ENCODE measurements at regions not wholly inside any gene's neighbourhood (a gene's known extent, or its start where the extent isn't known, plus 50 kb on each side); places are given as distances from the start of the nearest gene placed in this dataset.

DNA sequence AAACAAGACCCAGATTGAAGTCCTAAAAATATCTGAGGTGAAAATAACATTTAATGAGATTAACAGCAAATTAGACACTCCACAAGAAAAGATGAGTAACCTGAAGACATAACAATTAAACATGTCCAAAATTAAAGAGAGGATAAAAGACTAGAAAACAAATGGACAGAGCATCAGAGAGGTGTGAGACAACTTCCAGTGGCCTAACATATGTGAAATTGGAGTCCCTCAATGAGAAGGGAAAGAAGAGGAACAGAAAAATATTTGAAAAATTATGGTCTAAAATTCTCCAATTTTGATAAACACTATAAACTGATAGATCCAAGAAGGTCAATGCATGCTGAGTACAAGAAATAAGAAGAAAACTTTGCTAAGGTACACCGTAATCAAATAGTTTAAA lies 151.9 kb downstream of the KITLG start:
- Histone ChIP-seq H3K4me3 (no peak overlapping the region), H3K9me3 (no peaks in the 10 kb centered on the region), H3K27me3 (no peaks in the 10 kb centered on the region), H3K36me3 (no peaks in the 10 kb centered on the region), H3K27ac (no peak overlapping the region), H3K4me1 (peaks cover 0 to 18% (median 3%) of the 10 kb centered on the region in 4 donors)
- 83% methylated on average over 1 of the region's 1 CpG for whole genome bisulfite sequencing (ENCODE audit: insufficient coverage, low coverage, low lambda C conversion rate, missing lambda C conversion rate)
- no peak for DNase-seq
- no peak for TF ChIP-seq POLR2A (IDR thresholded peaks at IDR 0.05)
- TF ChIP-seq, protein P1, sequence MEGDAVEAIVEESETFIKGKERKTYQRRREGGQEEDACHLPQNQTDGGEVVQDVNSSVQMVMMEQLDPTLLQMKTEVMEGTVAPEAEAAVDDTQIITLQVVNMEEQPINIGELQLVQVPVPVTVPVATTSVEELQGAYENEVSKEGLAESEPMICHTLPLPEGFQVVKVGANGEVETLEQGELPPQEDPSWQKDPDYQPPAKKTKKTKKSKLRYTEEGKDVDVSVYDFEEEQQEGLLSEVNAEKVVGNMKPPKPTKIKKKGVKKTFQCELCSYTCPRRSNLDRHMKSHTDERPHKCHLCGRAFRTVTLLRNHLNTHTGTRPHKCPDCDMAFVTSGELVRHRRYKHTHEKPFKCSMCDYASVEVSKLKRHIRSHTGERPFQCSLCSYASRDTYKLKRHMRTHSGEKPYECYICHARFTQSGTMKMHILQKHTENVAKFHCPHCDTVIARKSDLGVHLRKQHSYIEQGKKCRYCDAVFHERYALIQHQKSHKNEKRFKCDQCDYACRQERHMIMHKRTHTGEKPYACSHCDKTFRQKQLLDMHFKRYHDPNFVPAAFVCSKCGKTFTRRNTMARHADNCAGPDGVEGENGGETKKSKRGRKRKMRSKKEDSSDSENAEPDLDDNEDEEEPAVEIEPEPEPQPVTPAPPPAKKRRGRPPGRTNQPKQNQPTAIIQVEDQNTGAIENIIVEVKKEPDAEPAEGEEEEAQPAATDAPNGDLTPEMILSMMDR (IDR thresholded peaks at IDR 0.05): no peak
- intact Hi-C loops (cut with DNase I): no loop called here
- no peak for ATAC-seq

DNA sequence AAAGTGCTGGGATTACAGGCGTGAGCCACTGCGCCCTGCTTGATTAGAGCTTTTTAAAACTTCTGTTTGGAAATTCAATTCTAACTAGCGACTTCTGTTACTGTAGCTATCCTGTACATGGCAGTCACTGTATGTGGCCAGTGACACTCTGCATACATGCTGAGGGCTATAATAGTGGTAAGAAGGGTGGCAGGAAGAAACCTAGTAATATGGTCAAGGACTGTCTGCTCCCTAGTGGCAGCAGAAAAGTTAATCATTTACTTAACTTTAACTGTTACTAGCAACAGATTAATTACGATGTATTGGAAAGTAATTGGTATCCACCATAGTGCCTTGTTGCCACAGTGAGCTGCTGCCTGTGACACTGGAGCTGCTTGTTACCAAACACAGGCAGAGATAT lies 149.0 kb downstream of the KITLG start:
- Histone ChIP-seq H3K4me3 (no peak overlapping the region), H3K36me3 (no peaks in the 10 kb centered on the region), H3K27me3 (no peaks in the 10 kb centered on the region), H3K27ac (no peak overlapping the region), H3K9me3 (no peaks in the 10 kb centered on the region), H3K4me1 (peaks cover 0 to 9% (median 0%) of the 10 kb centered on the region in 4 donors)
- intact Hi-C loops (cut with DNase I): no loop called here
- DNase-seq (no peak), ATAC-seq (peak in 3 of 4 donors; percentile 24 to 33 (median 25))
- WGBS (ENCODE audit: insufficient coverage, low coverage, low lambda C conversion rate, missing lambda C conversion rate): 84% methylated on average over 4 of the region's 4 CpGs
- TF ChIP-seq POLR2A (IDR thresholded peaks at IDR 0.05): no peak
- TF ChIP-seq, protein P1 (IDR thresholded peaks at IDR 0.05): no peak

DNA sequence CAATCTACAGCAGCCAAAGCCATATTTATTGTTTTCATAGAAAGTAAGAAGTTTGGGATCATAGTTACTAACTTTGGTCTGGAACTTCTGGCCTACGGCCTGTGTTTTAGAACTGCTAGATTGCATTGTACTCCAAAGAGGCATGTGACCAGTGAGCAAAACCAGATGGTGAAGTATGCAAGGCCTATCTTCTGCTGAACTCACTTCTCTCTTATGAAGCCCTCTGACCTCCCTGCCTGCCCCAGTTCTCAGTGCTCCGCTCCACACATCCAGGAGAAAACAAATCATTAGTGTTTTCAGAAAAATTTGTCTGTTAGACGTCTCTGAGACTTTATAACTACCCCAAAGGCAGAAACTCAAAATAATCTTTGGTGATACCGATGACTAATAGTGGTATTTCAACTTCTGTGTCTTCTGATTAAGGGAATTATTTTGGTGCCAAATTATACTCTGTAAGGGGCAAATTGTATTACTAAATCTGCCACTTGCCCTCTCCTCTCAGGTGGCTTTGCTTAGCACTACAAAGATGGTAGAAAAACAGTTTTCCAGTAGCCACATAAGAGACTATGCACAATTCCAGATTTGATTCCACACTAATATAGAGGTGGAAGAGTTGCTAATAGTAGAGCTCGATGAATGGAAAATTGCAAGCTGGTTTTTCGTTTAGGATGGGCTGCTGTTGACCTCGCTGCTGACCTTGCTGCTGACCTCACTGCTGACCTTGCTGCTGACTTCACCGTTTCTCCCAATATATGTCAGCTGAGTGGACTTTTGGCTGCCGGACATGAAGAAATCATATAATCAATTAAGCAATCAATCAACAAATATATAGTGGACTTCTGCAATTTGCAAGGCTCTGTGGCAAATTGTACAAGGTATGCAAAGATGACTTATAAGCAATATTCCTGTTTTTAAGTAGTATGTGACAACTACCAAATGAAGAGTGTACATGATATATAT lies 147.5 kb downstream of the KITLG start:
- TF ChIP-seq, protein P1 (IDR thresholded peaks at IDR 0.05): no peak
- TF ChIP-seq POLR2A (IDR thresholded peaks at IDR 0.05): no peak
- no peak overlapping the region for H3K27ac ChIP-seq
- WGBS (ENCODE audit: insufficient coverage, low coverage, low lambda C conversion rate, missing lambda C conversion rate): 39% methylated on average over 9 of the region's 9 CpGs
- ATAC-seq: peak; percentile 24 to 83 (median 62)
- intact Hi-C loops (cut with DNase I): no loop called here
- no peaks in the 10 kb centered on the region for H3K9me3 ChIP-seq
- DNase-seq: peak in 1 of 3 donors; percentile 35
- H3K4me3 ChIP-seq: no peak overlapping the region
- no peaks in the 10 kb centered on the region for H3K27me3 ChIP-seq
- H3K4me1 ChIP-seq: peaks cover 0 to 9% (median 0%) of the 10 kb centered on the region in 4 donors
- no peaks in the 10 kb centered on the region for H3K36me3 ChIP-seq

DNA sequence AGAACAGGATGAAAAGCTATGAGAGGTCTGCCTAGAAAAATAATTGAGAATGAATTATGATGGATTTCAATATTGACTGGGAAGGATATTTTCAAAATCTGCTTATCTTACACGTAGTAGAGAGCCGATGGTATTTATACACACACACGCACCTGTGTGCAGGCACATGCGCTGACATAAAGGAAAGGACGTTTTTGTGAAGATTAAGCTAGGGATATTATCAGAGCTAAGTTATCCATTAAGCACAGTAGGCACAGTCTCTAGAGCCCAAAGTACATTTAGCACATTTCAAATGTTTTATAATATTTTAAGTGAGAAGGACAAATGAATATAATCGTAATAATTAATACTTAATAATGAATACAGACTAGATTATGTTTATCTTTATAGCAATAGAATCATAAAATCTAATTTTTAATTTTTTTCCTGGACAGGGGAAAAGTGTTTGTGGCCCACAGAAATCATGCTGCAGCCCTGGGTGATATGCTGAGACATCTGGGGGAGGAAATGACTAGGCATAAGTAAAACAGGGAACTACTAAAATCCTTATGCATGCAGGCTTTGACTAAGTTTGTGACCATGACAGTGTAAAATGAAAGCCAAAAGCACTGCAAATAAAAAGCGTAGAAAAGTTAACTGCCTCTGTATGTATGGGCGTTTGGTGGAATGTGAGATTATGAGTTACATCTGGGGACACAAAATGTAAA lies 146.1 kb downstream of the KITLG start:
- intact Hi-C loops (cut with DNase I): no loop called here
- peak in 3 of 4 donors; percentile 40 to 63 (median 54) for ATAC-seq
- WGBS (ENCODE audit: insufficient coverage, low coverage, low lambda C conversion rate, missing lambda C conversion rate): 60% methylated on average over 8 of the region's 8 CpGs

More for the DNA sequence above, 146.1 kb downstream of the KITLG start:
- no peak for DNase-seq
- Histone ChIP-seq H3K27ac (no peak overlapping the region), H3K36me3 (no peaks in the 10 kb centered on the region), H3K4me1 (peaks cover 0 to 9% (median 0%) of the 10 kb centered on the region in 4 donors), H3K27me3 (no peaks in the 10 kb centered on the region), H3K4me3 (no peak overlapping the region), H3K9me3 (no peaks in the 10 kb centered on the region)
- TF ChIP-seq POLR2A (IDR thresholded peaks at IDR 0.05): no peak
- TF ChIP-seq, protein P1 (IDR thresholded peaks at IDR 0.05): no peak
